WTC11 (cell line): ENCODE measurements at regions not wholly inside any gene's neighbourhood (a gene's known extent, or its start where the extent isn't known, plus 50 kb on each side); places are given as distances from the start of the nearest gene placed in this dataset.

Source experiments
- ATF3 ChIP-seq: sonication (generic); formaldehyde crosslinking; conservative IDR thresholded peaks from 2 replicates; pipeline ENCODE4 v1.8.1; 2022; ENCODE audit warnings: mild to moderate bottlenecking, missing genetic modification reagents
- CBFB ChIP-seq: sonication (generic); formaldehyde crosslinking; IDR thresholded peaks from 2 replicates; pipeline ENCODE4 v1.8.1; 2022; ENCODE audit warnings: mild to moderate bottlenecking, low read depth, missing genetic modification reagents
- CREB1 ChIP-seq: sonication (generic); formaldehyde crosslinking; IDR thresholded peaks from 2 replicates; pipeline ENCODE4 v1.8.0; 2023; ENCODE audit warnings: mild to moderate bottlenecking, missing genetic modification reagents
- CREM ChIP-seq: sonication (generic); formaldehyde crosslinking; IDR thresholded peaks from 2 replicates; pipeline ENCODE4 v1.8.1; 2022; ENCODE audit warnings: mild to moderate bottlenecking, missing genetic modification reagents, moderate library complexity
- CTCF ChIP-seq: fragments of 200-600 bp; IDR thresholded peaks from 2 replicates; pipeline ENCODE4 v1.8.0; 2022; ENCODE audit warnings: antibody characterized with exemption
- FOXJ3 ChIP-seq: sonication (generic); formaldehyde crosslinking; IDR thresholded peaks from 2 replicates; pipeline ENCODE4 v1.9.0; 2021; ENCODE audit warnings: missing genetic modification reagents, mild to moderate bottlenecking, borderline replicate concordance
- ZNF263 ChIP-seq: sonication (generic); formaldehyde crosslinking; IDR thresholded peaks from 2 replicates; pipeline ENCODE4 v1.8.1; 2022; ENCODE audit warnings: low read depth, mild to moderate bottlenecking, moderate library complexity, missing genetic modification reagents
- ZNF317 ChIP-seq: sonication (generic); formaldehyde crosslinking; IDR thresholded peaks from 2 replicates; pipeline ENCODE4 v1.8.1; 2023; ENCODE audit warnings: low read depth, mild to moderate bottlenecking, moderate library complexity, missing genetic modification reagents, borderline replicate concordance

- TF ChIP-seq ATF3 (CRISPR knock-in tag) (no peak), CTCF (no peak), FOXJ3 (CRISPR knock-in tag) (no peak), ZNF263 (CRISPR knock-in tag) (no peak), ZNF317 (CRISPR knock-in tag) (no peak), CREB1 (CRISPR knock-in tag) (no peak), CREM (CRISPR knock-in tag) (no peak), CBFB (no peak)
Observed at GRCh38 chr15:81073801-81074200, 60.3 kb upstream of the CFAP161 start.
